Neural cell (in vitro differentiated cells): ENCODE measurements at regions not wholly inside any gene's neighbourhood (a gene's known extent, or its start where the extent isn't known, plus 50 kb on each side); places are given as distances from the start of the nearest gene placed in this dataset.

ENCODE experiments used
- EZH2 ChIP-seq: fragments of 200-600, 300-800 bp; shearing (Covaris generic), sonication (generic); IDR thresholded peaks from 2 replicates; pipeline ENCODE4 v1.6.1; 2014; ENCODE audit warnings: antibody characterized with exemption, low read length, borderline replicate concordance, mild to moderate bottlenecking; ENCODE audit not compliant: insufficient read depth, poor library complexity, severe bottlenecking
- TF ChIP-seq, protein P1 (sequence below): fragments of 450-650 bp; IDR thresholded peaks from 2 replicates; pipeline ENCODE4 v1.5.1; 2014; ENCODE audit warnings: antibody characterized with exemption, mild to moderate bottlenecking, moderate library complexity; ENCODE audit not compliant: poor library complexity, severe bottlenecking

DNA sequence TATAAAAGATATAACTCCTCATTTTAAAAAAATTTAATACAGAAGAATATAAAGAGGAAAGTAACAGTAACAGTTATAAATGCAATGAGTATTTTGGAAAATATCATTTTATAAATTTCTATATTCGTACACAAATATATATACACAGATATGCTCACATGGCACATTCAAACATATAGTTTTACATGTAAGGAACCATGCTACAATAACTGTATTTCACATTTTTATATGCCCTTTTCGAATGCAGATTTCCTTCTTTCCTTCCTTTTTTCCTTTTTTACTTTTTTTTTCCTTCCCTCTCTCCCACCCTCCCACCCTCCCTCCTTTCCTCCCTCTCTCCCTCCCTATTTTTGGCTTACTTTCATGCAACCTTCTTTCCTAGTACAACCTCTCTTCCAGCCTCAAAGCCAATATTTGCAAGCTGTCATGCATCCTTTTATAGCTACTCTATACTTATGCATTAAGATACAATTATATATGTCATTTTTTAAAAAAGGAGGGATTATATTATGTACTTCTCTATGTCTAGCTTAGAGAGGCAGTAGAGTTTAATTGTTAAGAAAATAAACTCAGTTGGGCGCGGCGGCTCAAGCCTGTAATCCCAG lies 830.5 kb downstream of the IGSF11 start:
- TF ChIP-seq, protein P1, sequence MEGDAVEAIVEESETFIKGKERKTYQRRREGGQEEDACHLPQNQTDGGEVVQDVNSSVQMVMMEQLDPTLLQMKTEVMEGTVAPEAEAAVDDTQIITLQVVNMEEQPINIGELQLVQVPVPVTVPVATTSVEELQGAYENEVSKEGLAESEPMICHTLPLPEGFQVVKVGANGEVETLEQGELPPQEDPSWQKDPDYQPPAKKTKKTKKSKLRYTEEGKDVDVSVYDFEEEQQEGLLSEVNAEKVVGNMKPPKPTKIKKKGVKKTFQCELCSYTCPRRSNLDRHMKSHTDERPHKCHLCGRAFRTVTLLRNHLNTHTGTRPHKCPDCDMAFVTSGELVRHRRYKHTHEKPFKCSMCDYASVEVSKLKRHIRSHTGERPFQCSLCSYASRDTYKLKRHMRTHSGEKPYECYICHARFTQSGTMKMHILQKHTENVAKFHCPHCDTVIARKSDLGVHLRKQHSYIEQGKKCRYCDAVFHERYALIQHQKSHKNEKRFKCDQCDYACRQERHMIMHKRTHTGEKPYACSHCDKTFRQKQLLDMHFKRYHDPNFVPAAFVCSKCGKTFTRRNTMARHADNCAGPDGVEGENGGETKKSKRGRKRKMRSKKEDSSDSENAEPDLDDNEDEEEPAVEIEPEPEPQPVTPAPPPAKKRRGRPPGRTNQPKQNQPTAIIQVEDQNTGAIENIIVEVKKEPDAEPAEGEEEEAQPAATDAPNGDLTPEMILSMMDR: no peak
- TF ChIP-seq EZH2: no peak
